ENCODE measurements at regions not wholly inside any gene's neighbourhood (a gene's known extent, or its start where the extent isn't known, plus 50 kb on each side); places are given as distances from the start of the nearest gene placed in this dataset.

DNA sequence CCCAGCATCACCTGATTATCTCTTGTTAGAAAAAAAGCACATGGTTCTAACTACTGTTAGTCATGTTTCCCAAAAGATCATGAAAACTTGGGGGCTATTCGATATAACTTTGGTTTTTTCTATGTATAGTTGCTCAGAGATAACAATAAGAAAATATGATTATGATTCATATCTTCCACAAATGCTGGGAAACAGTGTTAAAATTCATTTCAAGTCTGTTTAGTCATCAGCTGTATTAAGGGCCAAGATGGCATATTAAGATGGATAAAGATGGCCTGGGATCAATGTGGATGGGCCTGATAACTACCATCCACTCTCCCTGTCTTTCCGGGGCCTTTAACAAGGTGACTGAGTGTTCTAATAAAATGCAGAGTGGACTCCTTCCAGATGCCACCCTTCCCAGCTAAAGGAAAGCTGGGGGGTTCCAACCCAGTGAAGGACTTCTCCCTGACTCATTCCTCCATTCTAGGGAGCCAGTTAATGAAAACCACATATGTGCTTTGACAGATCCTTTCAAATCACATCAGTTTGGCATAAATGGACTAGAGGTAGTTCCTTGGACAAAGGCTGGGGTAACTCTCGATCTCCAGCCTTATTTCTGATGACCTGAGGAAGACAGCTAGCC lies 221.6 kb downstream of the VAPA start:
- H3K4me3 ChIP-seq (ENCODE audit: low read depth, low read length), result no peak overlapping the region
- TF ChIP-seq, protein P1, sequence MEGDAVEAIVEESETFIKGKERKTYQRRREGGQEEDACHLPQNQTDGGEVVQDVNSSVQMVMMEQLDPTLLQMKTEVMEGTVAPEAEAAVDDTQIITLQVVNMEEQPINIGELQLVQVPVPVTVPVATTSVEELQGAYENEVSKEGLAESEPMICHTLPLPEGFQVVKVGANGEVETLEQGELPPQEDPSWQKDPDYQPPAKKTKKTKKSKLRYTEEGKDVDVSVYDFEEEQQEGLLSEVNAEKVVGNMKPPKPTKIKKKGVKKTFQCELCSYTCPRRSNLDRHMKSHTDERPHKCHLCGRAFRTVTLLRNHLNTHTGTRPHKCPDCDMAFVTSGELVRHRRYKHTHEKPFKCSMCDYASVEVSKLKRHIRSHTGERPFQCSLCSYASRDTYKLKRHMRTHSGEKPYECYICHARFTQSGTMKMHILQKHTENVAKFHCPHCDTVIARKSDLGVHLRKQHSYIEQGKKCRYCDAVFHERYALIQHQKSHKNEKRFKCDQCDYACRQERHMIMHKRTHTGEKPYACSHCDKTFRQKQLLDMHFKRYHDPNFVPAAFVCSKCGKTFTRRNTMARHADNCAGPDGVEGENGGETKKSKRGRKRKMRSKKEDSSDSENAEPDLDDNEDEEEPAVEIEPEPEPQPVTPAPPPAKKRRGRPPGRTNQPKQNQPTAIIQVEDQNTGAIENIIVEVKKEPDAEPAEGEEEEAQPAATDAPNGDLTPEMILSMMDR (IDR thresholded peaks at IDR 0.05; ENCODE audit: borderline replicate concordance, insufficient read depth, low read depth, low read length), result no peak

DNA sequence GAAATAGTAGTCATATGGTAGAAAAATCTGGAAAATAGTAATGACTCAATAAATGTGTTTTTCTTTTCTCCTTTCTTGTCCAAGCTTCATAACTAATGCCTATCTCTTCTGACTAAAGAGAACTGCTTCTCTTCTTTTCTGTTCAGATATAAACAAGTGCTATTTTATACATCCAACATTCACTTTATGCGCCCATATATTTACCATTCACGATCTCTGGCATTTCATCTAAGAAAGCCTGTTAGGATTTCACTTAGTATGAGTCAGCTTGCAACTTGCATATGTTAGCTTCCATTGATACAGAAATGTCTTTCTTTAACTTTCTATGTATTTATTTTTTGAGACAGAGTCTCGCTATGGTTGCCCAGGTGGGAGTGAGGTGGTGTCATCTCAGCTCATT lies 224.9 kb downstream of the VAPA start:
- H3K4me3 ChIP-seq (ENCODE audit: low read depth, low read length), result no peak overlapping the region
- TF ChIP-seq, protein P1 (IDR thresholded peaks at IDR 0.05; ENCODE audit: borderline replicate concordance, insufficient read depth, low read depth, low read length), result no peak

DNA sequence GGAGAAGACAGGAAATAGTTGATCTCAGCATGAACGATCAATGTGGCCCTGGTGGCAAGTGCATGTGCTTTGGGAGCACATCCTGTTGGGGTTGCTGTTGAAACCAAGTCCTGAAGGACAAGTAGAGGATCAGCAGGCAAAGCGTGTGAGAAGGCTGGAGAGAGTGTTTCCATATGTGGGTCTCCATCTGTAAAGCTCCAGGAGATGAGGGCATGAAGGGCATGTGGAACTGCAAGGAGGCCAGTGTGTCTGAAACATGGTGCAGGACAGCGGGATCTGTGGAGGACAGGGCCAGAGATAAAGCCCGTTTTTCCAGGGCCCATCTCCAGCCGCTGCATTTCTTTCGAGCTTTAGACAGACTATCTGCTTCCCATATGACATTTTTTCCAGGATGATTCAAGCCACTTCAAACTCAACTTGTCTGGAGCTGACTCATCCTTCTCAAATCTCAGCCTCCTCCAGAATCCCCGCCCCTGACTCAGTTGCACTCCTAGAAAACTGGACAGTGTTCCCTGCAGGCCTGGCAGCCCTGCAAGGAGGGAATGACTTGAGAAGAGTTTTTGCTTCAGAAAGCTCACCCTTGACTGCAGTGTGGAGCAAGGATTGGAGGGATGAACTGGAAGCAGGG lies 226.1 kb downstream of the VAPA start:
- H3K4me3 ChIP-seq (ENCODE audit: low read depth, low read length), result no peak overlapping the region
- TF ChIP-seq, protein P1 (IDR thresholded peaks at IDR 0.05; ENCODE audit: borderline replicate concordance, insufficient read depth, low read depth, low read length), result no peak

DNA sequence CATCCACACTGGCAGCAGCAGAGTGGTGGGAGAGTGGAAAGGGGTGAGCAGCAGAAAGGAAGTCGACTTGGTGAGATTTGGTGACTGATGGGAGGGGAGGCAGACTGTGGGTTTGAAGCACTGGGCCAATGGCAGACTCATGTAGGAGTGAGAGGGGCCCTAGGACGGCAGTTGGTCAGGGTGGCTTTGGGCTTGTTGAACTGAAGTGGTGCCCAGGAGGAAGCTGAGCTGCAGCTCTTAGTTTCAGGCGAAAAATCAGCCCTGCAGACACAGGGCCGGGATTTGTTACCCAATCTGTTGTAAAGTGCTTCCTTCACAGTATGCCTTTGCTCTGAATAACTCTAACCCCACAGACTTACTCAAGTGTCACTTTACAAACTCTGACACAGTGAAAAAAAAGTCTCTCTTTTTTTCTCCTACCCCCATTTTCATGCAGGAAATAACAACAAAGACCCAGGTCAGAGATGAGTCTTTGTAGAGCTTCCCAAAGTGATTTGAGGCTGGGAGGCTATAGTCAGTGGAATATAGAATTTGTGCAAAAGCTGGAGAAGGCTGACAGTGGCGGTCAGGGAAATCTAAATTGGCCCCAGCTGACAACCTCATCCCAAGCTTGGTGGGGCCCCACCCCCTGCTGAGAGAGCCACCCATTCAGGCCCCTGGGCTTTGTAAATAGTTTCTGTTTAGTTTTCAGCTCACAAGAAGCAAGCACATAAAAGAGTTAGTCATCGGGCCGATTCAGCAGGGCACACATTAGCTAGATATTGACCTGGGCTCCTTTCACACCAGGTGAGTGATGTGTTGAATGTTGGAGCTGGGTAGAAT lies 226.9 kb downstream of the VAPA start:
- TF ChIP-seq, protein P1 (IDR thresholded peaks at IDR 0.05; ENCODE audit: borderline replicate concordance, insufficient read depth, low read depth, low read length), result no peak
- no peak overlapping the region for H3K4me3 ChIP-seq (ENCODE audit: low read depth, low read length)

DNA sequence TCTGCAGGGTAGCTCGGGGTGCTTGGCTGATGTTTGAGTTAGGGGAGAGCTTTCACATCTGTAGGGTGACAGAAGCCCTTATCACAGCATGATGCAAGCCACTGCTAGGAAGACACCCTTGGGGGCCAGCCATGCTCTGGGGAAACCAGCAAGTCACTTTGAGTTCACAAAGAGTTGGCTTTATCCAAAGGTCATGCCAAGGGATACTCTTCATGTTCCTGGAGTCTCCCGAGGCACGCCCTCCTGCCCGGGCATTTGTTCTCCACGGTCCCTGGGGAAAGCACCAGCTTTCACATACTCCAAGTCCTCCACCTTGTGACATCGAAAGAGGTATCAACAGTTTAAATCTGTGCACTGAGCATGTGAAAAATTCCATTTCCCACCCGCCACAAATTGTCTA lies 227.7 kb downstream of the VAPA start:
- H3K4me3 ChIP-seq (ENCODE audit: low read depth, low read length), result no peak overlapping the region
- TF ChIP-seq, protein P1 (IDR thresholded peaks at IDR 0.05; ENCODE audit: borderline replicate concordance, insufficient read depth, low read depth, low read length), result no peak

DNA sequence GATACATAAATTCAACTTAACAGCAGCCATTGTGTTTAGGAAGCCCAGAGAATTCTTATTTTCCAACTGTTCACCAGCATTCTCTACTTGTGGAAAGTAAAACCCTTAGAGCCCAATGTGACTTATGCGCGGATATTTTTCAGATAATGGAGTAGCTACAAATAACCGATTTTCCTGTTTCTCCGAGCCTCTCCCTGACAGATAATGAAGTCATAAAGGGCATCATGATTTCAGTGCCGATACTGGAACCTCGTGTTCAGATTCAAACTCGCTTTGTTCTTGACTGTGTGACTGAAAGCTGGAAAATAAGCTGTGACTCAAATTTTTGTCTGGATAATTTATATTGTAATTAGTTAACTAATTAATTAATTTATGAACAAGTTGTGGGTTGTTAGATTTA lies 228.2 kb downstream of the VAPA start:
- no peak overlapping the region for H3K4me3 ChIP-seq (ENCODE audit: low read depth, low read length)
- TF ChIP-seq, protein P1 (IDR thresholded peaks at IDR 0.05; ENCODE audit: borderline replicate concordance, insufficient read depth, low read depth, low read length), result no peak
